Nucleus accumbens (tissue), 56 donors: ENCODE measurements at regions not wholly inside any gene's neighbourhood (a gene's known extent, or its start where the extent isn't known, plus 50 kb on each side); places are given as distances from the start of the nearest gene placed in this dataset.
"Not testable (repeated sequence)": the region's sequence is repeated elsewhere in the genome, so short reads cannot be mapped to it uniquely, and the experiment has no call there.

Experiments used
- DNase-seq, 56 donors: peaks; one replicate each; lab custom pipeline; 2025; lab: John Stamatoyannopoulos, UW

DNA sequence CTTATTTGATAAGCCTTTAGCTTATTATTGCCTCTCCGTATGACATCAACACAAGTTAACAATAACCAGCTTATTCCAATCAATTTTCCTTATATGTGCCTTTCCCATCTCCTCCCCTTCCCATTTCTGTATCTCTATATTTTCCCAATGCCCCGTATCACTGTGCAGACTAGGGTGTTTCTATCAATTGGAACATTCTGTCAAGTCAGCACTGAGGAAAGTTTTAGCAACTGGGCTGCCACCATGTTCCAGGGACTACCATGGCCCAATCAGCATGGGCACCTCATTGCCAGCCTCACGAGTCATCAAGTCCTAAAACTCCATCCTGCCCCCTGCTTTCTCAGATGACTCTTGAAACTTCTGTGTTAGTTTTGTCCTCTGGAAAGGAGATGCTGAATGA is 973.1 kb upstream of the CNTN5 start:
- DNase-seq, result no peak

DNA sequence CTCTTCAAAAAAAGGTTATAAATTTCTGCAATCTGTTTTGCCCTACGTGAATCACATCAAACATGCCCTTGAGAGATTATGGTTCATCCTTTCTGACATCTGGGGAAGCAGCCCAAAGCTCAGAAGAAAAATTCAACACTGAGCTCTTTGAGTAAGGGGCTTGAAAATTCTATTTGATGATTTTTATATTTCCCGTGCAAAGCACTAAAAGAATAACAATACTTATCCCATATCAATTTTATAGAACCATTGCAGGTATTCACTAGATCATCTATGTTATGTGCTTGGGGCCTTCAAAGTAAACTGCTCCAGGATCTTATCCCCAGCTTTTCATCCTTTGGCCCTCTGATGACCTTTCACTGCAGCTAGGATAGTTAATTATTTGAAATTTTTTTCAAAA is 966.9 kb upstream of the CNTN5 start:
- no peak for DNase-seq

GRCh38 chr11:98056945-98057344 is 963.8 kb upstream of the CNTN5 start:
- DNase-seq, result no peak

DNA sequence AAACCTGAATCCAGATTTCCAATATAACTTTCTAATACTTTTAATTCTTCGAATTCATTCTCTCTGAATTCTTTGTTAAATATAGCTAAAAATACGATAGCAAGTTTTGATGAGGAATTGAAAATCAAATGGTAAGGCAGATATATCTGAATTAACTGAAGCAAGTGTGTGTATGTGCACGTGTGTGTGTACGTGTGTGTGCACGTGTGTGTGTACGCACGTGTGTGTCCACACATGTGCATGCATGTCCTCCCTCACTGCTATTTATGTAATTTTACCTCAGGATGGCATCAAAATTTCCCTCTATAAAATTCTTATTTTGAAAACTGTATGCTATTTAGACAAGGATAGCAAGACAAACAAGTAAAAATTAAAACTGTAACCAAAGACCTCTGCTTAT is 961.3 kb upstream of the CNTN5 start:
- no peak for DNase-seq

GRCh38 chr11:98060759-98061158 is 960.0 kb upstream of the CNTN5 start:
- no peak for DNase-seq

- no peak for DNase-seq
Observed at GRCh38 chr11:98061858-98062257, 958.9 kb upstream of the CNTN5 start.

- no peak for DNase-seq
Observed at GRCh38 chr11:98062714-98063113, 958.0 kb upstream of the CNTN5 start.

DNA sequence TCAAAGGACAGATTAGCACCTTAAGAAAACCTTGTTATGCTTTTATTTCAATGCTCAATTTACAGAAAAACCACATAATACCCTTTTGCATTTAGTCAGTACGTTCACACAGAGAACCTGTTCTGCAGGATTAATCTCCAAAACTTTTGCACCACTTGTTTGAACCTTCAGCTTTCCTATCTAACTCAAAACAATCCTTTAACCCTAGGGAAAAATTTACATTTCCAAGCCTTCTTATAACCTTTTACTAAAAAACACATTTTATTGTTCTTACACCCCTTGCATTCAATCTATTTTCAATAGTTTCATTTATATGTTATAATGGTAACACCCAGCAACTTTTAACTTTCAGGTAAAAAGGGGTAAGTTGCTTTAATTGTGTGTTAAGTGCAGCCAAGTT is 952.5 kb upstream of the CNTN5 start:
- DNase-seq, result no peak

GRCh38 chr11:98069147-98069546 is 951.6 kb upstream of the CNTN5 start:
- not testable (repeated sequence) for DNase-seq

- DNase-seq, result no peak
Observed at GRCh38 chr11:98069861-98070260, 950.9 kb upstream of the CNTN5 start.

DNA sequence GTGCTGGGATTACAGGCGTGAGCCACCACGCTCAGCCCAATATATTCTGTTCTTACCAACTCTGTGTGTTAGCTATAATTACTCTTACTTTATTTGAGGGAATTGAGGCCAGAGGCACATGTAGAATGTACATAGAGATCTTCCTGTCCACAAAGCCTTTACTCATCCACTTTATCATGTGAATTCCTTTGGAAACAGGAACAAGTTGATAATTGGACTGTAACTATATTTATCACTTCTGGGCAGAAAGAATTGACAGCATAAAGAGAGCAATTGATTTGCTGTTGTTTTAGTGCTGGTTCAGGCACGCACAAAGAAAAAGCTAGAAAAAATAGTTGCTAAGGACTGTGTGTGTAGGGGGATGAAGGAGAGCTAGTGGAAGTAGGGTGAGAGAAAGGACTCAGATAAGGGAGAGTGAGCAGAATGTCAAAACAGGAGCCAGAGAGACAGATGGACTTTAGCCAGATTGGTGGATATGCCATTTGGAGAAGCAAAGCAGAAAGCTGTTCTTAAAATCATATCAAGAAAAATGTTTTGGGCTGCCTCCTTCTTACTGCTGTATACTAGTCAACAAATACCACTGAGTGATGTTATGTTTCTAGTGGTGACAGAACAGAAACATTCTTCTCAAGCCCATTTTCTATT is 929.8 kb upstream of the CNTN5 start:
- DNase-seq, result no peak

- no peak for DNase-seq
Observed at GRCh38 chr11:98099371-98099770, 921.4 kb upstream of the CNTN5 start.

- DNase-seq, result no peak
Observed at GRCh38 chr11:98100689-98101088, 920.1 kb upstream of the CNTN5 start.

- DNase-seq, result no peak
Observed at GRCh38 chr11:98101329-98101728, 919.4 kb upstream of the CNTN5 start.

DNA sequence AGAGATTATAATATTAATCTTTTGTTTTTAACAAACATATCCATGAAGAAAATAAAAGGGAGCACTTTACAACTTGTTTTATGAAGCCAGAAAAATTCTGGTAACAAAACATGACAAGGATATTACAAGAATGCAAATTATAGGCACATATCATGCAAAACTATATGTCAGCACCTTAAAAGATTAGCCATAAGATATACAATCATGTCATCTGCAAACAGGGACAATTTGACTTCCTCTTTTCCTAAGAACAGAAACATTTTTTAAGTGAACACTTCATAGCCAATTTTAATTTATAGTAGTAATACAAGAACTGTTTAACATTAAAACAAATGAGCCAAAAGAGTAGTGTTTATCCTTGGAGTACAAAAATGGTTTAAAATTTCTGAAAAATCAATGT is 916.5 kb upstream of the CNTN5 start:
- DNase-seq, result no peak

DNA sequence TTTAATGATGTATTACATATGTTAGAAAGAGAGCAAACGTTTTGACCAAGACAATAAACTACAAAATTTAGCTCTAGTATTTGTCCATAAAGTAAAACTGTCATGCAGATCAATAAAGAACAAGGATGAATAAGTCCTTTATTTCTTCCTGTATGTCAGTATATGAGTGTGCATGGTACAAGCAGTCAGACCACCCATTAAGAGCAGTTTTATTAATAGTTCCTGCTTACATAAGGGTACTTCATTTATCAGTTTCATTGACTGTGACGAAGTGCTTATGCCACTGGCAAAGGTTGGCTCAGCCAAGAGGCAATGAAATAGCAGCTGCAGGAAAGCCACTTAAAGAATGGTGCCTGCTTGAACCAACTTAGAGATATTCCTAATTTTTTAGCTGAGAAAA is 913.0 kb upstream of the CNTN5 start:
- no peak for DNase-seq

DNA sequence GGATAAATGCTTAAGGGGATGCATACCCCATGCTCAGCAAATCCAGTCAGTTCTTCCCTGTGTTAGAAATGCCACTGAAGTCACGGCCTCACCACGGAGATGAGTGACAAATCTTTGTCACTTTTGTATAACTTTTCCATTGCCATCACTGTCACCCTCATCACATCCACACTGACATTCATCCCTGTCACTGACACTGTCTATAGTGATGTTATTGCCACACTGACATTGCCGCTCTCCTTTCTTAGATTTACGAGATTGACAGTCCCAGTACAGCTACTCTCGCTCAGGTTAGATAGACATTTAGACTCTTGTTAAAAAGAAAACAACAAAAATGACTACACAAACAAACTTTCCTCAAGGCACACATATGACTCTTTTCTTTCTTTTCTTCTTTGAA is 910.7 kb upstream of the CNTN5 start:
- no peak for DNase-seq

DNA sequence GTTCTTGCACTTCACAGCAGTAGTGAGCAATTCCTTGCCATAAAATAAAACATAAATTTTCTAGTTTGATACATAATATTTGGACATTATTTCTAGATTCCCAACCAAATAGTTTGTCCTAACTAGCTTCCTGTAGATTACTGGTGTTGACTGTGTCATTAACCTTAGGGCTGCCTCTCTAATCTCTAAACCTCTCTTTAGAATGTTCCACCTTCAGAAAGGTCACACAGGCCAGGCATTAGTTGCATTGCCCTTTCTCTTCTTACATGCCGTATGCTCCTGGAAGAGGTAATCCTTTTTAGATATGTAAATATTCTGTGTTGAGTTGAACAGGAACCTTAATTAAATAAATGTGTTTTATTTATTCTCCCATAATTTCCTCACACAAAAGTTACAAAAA is 904.9 kb upstream of the CNTN5 start:
- no peak for DNase-seq

- no peak for DNase-seq
Observed at GRCh38 chr11:98130117-98130625, 890.6 kb upstream of the CNTN5 start.

DNA sequence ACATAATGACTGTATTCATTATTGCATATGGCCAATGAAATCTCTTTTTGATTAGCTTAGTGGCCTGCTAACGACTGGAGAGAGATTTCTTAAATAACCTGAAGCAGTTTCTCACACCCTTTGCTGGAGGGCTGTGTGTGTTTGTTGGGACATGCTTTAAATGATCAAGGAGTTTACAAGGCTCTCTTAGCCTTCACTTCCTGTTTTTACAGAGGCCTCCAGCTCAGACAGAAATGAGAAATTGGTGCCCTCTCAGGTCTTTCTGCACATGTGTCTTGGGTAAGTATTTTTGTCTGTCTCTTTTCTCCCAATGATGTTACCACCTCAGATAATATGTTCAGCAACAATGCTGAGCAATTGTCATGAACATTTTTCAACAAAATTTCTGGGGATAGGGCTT is 884.4 kb upstream of the CNTN5 start:
- DNase-seq, result no peak

DNA sequence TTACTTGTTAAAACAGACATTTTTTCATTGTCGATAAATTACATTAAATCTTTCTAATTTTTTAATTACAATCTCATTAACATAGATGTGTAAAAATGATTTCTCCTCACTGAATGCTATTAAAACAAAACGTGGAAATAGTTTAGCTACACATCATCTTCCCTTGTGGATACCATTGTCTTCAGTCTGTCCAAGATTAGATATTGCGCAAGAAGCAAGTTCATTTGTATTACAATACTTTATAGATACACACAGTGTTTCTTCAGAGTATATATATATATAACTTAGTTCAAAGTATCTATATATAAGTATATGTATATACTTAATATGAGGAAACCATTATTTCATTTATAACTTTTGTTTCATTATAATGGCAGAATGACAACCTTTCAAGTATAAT is 883.3 kb upstream of the CNTN5 start:
- no peak for DNase-seq

DNA sequence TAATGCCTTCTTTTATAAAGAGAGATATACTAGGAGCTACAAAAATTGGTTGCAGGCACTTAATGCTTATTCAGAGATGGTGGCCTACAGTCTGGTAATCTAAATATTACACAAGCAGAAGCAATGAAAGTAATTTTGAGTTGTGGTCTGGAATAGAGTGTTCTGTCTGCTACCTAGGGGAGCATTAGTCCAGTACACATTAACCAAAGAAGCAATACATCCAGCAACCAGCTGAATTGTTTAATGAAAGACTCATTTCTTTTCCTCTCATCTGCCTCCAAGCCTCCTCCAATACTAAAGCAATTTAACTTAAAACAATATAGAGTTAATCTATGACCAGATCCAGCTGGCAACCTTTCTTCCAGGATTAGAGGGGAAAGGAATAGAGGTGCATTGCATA is 877.1 kb upstream of the CNTN5 start:
- no peak for DNase-seq

- DNase-seq, result no peak
Observed at GRCh38 chr11:98153752-98154151, 867.0 kb upstream of the CNTN5 start.
